GM12878 (cell line): ENCODE measurements at regions not wholly inside any gene's neighbourhood (a gene's known extent, or its start where the extent isn't known, plus 50 kb on each side); places are given as distances from the start of the nearest gene placed in this dataset.
A peak's percentile ranks its signal among the peaks of the same experiment; 100 is the strongest.

Experiments used
- BHLHE40 ChIP-seq, 2 experiments: fragments of 450-650 bp in 1 of 2; IDR thresholded peaks; 2 replicates each; pipeline ENCODE4 v1.6.1; 2011 to 2017; ENCODE audit warnings: low read depth in 2 of 2, borderline replicate concordance in 1 of 2, improper control_type of control experiment in 1 of 2, low read length in 1 of 2, mild to moderate bottlenecking in 1 of 2
- CEBPZ ChIP-seq: fragments of 150-350 bp; IDR thresholded peaks from 2 replicates; pipeline ENCODE4 v1.6.1; 2016; ENCODE audit warnings: low read depth, low read length
- CREM ChIP-seq: IDR thresholded peaks from 2 replicates; pipeline ENCODE4 v1.6.1; 2014; ENCODE audit warnings: antibody characterized with exemption, low read depth
- ESRRA ChIP-seq: IDR thresholded peaks from 2 replicates; pipeline ENCODE4 v1.6.1; 2012; ENCODE audit warnings: mild to moderate bottlenecking, low read length, improper control_type of control experiment
- IRF5 ChIP-seq: fragments of 450-650 bp; IDR thresholded peaks from 2 replicates; pipeline ENCODE4 v1.6.1; 2017; ENCODE audit warnings: borderline replicate concordance
- LARP7 ChIP-seq: fragments of 450-650 bp; IDR thresholded peaks from 2 replicates; pipeline ENCODE4 v1.6.1; 2017; ENCODE audit warnings: mild to moderate bottlenecking
- MEF2B ChIP-seq: fragments of 450-650 bp; IDR thresholded peaks from 2 replicates; pipeline ENCODE4 v1.6.1; 2018; ENCODE audit warnings: mild to moderate bottlenecking, moderate library complexity; ENCODE audit not compliant: partially characterized antibody, poor library complexity, severe bottlenecking
- NFXL1 ChIP-seq: fragments of 450-650 bp; IDR thresholded peaks from 2 replicates; pipeline ENCODE4 v1.6.1; 2017; ENCODE audit warnings: antibody characterized with exemption, mild to moderate bottlenecking, borderline replicate concordance
- NR2C1 ChIP-seq: fragments of 450-650 bp; IDR thresholded peaks from 2 replicates; pipeline ENCODE4 v1.6.1; 2017; ENCODE audit warnings: antibody characterized with exemption, mild to moderate bottlenecking, moderate library complexity
- NR2F1 ChIP-seq: fragments of 450-650 bp; conservative IDR thresholded peaks from 2 replicates; pipeline ENCODE4 v1.6.1; 2017; ENCODE audit warnings: mild to moderate bottlenecking
- PRDM15 ChIP-seq: fragments of 450-650 bp; formaldehyde crosslinking; IDR thresholded peaks from 2 replicates; pipeline ENCODE4 v1.4.0; 2020; ENCODE audit warnings: mild to moderate bottlenecking, moderate library complexity
- SKIL ChIP-seq: fragments of 450-650 bp; IDR thresholded peaks from 2 replicates; pipeline ENCODE4 v1.6.1; 2017; ENCODE audit warnings: mild to moderate bottlenecking, low read depth, inconsistent platforms; ENCODE audit not compliant: poor library complexity, severe bottlenecking
- TCF7 ChIP-seq: IDR thresholded peaks from 2 replicates; pipeline ENCODE4 v1.6.1; 2014; ENCODE audit warnings: antibody characterized with exemption, borderline replicate concordance
- YBX1 ChIP-seq: fragments of 450-650 bp; IDR thresholded peaks from 2 replicates; pipeline ENCODE4 v1.6.1; 2016; ENCODE audit warnings: antibody characterized with exemption
- ZNF274 ChIP-seq: IDR thresholded peaks from one replicate; pipeline ENCODE4 v1.8.0; 2011; ENCODE audit not compliant: insufficient read length, insufficient read depth

GRCh38 chr10:3902054-3902808 is 117.2 kb upstream of the KLF6 start (continued):
- no peak for TF ChIP-seq CEBPZ
- no peak for TF ChIP-seq YBX1
- TF ChIP-seq PRDM15 (CRISPR knock-in tag): no peak
- no peak for TF ChIP-seq ZNF274
- TF ChIP-seq SKIL: peak; percentile 94
- TF ChIP-seq TCF7: 0 out of 2 replicates have a peak, but pooled peaks have one; percentile 44
- TF ChIP-seq BHLHE40 (IDR thresholded peaks at IDR 0.05; ENCODE audit: borderline replicate concordance in 1 of 2, low read depth in 2 of 2, low read length in 1 of 2): peak; percentile 97 to 99
- TF ChIP-seq LARP7: no peak
- TF ChIP-seq MEF2B: peak; percentile 95
- peak; percentile 83 for TF ChIP-seq CREM
- no peak for TF ChIP-seq NR2C1
- TF ChIP-seq NR2F1: peak; percentile 95
- no peak for TF ChIP-seq ESRRA
- no peak for TF ChIP-seq IRF5
- TF ChIP-seq NFXL1: no peak
